Hindlimb muscle (tissue), 1 donor: ENCODE measurements at regions not wholly inside any gene's neighbourhood (a gene's known extent, or its start where the extent isn't known, plus 50 kb on each side); places are given as distances from the start of the nearest gene placed in this dataset.
A peak's percentile ranks its signal among the peaks of the same experiment; 100 is the strongest.

Experiments
- DNase-seq: peaks from one replicate; pipeline ENCODE4 v3.0.0-alpha.2; 2013

DNA sequence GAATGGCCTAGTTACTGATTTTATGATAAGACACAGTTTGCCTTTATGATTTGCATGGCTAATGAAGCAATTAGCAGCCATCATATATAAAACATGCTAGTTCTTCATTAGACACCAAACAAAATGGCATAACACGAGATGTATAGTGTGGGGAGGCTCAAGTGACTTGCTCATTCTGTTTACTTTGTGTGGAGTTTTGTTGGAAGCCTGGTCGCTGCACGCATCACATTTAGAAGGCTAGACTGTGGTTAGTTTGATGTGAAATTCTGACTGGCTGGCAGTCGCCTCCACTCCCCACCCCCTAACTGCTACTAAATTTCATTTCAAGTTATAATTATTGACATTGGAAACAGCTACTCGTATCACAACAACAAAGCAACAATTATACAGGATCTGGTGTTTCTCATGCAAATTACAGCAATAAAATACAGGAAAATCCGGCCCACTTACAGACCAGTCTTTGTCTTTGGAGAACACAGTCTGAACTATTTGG, 356.1 kb downstream of the LMO4 start:
- DNase-seq = peak; percentile 35

DNA sequence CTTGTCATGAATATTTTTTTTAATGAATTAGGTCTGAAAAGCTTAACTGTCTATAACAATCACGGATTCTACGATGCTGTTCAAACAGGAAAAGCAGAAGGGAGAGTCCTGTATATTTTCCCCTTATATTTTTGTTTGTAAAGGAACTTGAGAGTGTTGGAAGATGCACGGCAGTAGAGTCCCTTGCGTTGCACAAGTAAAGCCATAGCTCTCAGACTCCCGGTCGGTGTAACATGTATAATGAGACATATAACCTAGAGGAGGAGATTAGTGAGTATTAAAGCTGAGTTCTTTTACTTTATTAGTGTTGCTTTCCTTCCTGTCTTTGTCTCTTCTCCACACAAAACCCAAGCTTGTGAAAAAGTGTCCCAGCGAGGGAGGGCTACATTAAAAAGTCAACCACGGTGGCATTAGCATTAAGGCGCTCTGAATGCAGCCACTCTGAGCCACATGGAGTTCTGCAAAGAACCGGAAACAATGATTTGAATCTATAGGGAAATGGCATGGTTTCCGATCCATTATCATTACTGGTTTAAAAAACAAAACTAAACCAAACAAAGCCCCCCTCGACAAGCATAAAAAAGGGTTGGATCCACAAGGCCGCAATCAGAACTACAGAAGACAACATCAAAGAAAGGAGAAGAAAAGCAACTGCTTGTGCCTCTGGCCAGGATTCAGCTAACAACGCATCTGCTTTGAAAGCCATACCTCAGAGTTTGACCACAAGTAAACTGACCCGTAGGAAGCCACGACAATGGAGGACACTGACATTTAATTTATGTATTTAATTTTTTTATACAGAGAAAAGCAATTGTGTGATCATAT, 356.8 kb downstream of the LMO4 start:
- DNase-seq = peak; percentile 7

DNA sequence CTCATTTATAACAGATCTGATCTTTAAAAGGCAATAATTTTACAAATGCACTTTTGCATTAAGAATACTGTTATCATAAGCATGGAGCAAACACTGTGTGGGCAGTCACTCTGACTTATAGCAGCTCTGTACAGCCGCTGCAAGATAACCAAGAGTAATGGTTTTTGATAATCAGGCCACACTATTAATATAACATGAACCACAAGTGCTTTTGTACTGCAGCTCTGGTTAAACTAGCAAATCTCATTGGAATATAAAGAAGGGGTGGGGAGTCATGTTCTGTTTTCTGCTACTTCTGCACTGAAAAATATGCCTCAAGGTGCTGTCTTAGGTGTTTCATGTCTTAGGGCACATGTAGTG, 357.4 kb downstream of the LMO4 start:
- DNase-seq = no peak

DNA sequence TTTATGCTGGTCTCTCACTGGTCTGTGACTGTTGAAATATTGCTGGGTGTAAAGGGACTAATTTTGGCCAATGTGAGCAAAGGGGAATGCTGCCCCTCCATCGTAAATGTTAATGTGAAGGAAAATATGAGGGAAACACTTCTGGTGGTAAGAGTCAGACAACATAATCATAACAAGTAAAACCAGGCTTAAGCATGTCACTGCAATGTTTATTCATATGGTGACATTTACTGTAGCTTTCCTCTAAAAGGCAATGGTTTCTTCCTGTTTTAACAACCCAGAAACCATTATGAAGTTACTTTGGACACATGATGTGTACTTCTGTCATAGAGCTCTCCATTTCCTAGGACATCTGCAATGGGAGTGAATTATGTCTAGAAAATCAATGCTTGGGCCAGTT, 358.0 kb downstream of the LMO4 start:
- no peak for DNase-seq

DNA sequence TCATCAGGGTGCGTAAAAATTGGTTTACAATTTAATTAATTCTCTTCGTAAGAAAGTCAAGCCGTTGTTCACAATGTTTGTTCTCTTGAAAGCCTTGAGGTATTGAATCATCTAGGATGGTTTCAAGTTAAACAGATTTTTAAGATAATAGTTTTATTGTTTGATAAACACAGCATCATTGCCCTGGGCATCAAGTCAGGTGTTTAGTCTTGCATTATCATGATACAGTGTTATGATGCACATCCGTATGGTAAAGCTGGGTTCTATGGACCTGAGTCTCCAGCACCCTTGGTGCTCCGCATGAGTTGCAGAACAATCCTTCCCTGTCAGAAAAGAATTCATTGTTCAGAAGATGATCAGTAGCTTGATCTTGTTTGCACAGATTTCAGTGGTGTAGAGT, 359.5 kb downstream of the LMO4 start:
- DNase-seq = no peak

DNA sequence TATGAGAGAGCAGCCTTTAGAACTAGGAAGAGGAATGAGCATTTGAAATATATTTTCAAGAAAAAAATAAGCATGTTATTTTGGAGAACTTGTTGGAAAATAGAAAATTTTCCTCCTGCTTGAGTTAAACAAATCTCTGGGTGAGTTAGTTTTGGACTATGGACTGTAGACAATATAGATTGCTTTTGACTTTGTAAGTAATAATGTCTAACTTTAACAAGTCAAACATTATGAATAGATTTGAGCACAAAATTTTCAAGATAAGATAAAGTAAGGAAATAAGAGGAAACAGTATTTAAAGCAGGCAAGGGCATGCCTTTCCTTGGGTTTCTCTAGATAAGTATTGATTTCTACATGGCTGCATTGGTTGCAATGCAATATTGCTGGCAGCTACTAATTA, 360.8 kb downstream of the LMO4 start:
- no peak for DNase-seq

DNA sequence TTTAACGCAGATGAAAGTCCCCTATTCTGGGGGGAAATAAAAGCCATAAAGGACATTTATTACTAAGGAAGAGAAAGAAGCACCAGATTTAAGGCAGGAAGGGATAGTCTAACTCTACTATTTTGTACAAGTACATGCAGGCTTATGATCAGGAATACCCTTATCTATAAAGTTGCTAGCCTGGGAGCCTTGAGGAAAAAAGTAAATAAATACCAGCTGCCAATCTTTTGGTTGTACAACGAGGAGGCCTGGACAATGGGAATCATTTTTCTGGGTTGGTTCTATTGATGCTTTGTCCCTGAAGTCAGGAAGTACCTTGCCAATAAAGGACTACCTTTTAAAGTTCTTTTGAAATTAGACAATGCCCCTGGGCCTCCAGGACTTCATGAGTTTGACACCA, 367.8 kb downstream of the LMO4 start:
- no peak for DNase-seq

DNA sequence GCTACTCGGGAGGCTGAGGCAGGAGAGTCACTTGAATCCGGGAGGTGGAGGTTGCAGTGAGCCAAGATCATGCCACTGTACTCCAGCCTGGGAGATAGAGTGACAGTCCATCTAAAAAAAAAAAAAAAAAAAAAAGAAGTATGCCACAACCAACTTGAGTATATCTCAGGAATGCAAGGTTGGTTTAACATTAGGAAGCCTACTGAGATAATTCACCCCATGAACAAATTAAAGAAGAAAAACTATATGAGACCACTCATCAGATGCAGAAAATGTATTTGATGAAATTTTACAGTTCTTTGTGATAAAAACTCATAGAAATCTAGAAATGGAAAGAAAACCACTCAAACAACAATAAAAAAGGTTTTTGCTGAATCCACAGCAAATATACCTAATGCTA, 373.8 kb downstream of the LMO4 start:
- no peak for DNase-seq

DNA sequence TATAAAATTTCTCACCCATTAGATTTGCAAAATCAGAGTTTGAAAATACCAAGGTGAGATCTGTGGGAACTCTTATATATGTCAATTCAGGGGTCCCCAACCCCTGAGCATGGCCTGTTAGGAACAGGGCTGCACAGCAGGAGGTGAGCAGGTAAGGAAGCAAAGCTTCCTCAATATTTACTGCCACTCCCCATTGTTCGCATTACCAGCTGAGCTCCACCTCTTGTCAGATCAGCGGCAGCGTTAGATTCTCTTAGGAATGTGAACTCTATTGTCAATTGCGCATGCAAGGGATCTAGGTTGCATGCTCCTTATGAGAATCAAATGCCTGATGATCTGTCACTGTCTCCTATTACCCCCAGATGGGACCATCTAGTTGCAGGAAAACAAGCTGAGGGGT, 376.6 kb downstream of the LMO4 start:
- DNase-seq = no peak

DNA sequence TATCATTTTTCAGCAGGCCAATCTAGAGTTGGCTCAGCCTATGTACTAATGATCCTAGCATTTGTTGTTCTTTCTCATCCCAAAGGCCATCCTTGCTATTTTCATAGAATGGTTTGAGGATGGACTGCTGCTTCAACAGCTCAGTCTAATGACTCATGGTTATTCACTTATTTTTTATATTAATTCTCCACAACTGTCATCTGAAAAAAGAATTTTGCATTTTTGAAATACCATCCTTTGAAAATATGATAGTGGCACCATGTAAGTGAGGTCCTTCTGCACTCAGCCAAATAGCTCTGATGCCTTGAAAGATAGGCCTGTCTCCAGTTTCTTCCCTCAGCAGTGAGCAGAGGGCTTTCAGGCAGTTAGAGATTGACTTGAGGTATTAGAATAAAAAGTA, 377.5 kb downstream of the LMO4 start:
- no peak for DNase-seq

DNA sequence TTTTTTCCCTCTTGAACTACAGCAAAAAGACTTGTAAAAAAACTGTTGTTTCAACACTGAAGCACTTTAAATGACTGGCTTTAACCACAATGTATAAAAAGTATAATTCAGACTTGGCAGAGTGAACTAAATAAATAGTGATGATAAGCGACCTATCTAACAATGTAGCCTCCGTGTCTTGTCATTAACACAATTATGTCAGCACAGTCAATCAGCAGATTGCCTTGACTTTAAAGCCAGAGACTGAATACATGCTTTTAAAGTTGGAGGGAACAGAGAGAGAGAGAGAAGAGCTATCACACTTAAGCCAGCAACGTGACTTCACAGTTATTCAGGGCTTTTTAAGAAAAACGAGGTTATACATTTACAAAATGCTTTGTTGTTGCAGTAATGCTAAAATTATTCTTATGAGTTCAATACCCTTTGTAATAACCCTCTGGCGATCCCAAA, 378.1 kb downstream of the LMO4 start:
- no peak for DNase-seq

DNA sequence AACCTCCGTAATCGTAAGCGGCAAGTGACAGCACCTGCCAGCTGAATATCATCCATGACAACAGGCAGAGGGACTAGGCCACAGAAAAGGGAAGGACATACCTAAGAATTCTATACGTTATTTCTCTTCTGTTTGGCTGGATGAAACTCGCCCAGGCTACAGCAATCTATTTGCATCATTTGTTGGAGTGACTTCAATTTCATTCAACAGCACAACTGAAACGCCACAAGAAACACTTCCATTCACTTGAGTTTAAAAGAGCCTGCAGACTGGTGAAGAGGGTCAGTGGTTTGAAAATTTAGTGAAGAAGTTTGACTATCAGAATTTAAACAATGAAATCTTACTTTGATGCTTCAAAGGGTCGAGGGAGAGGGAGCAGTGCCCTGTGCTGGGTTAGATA, 378.7 kb downstream of the LMO4 start:
- no peak for DNase-seq

DNA sequence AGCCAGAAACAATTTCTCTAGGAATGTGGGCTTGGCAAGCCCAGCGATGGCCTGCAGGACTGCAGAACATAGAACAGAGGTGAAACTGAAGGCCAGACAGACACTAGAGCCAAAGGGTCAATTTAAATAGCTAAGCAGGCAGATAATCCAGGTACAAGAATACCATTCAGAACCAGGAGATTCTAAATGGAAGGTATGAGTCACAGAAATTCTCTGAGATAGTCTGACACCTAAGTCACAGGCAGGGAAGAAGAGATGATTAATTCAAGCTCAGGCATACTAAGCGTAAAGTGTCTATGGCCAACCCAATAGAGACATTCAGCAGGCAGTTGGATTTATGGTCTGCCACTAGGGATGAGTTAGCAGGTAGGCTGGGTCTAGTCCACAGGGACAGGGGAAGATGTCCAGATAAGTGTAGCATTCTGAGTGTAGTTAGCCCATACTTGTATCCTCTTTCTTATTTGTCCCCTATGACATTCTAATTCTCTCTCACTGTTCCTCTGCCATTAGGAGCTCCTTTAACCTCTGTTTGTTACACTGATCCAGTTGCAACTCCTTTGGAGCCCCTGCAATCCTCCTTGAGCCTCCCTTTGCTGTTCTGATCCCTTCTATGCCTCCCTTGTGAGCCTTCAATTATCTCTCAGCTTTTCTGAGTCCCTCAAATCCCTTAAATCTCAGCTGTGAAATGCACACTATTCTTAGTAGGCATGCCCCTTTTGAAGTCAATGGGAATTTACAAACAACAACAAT, 383.8 kb downstream of the LMO4 start:
- DNase-seq = no peak

DNA sequence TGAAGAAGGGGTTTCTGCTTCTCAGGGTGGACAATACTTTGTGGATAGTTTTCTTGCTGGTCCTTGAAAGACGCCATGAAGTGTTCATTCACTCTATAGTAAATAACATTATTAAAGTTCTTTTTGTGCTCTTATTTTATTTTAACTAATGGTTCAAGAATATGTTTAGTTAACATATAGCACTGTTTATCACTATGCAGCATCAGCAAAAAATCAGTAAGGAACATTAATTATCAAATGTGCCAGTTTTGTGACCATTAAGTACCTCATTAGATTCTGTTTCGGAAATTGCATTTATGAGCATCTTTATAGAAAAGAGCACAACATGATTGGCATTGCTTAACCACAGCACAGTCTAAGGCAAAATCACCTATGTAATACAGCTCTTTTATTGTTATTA, 385.6 kb downstream of the LMO4 start:
- no peak for DNase-seq

DNA sequence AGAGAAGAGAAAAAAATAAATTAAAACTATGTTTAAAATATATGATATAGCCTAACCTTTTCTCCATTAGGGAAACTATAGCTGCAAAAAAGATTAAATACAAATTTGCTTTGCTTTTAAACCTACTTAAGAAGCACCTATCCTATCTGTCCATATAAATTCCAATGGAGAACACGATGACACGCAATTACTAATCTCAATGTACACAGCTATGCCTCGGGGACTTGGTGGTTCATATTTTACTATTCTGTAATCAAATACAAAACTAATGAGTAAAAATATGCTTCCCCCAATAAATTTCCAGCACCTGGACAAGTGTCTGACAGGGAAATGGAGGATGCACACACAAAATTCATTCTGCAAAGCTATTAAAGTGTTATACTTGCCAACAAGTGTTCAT, 386.4 kb downstream of the LMO4 start:
- no peak for DNase-seq

DNA sequence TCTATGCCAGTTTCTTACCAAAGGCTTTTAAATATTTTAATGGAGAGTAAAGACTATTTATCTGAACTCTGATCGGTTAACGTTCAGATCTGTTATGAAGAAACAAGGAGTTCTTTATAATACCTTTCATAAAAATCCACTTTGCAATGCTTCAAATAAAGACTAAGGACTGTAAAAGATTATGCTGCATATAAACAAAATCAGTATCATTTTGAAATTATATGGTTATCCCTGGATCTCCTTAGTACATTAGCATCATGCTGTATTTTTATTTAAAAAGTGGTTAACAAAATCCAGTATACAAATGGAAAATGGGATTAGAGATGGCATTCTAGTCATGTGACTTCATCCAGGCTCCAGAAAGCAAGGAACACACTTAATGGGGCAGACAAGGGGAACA, 386.8 kb downstream of the LMO4 start:
- DNase-seq = no peak

DNA sequence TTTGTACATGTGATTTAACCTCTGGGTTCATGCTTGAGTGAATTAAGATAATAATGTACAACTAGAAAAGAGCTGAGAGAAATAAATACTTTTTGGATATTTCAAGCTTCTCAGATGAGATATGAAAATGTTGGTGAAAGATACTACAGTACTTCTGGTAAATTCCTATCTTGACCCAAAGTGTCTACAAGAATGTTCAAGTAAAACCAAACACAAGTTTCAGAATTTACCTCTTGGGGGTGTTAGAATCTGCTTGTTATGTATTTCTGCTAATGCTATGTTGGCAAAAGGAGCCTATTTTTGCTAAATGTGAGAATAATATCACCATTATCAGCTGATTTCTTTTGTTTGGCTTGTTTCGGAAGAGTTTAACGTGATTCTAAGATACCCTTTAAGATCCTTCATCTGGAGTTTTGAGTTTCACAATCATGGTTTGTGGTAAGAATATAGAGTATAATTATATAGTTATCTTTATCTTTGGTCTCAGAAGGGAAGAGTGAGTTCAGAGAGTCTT, 388.5 kb downstream of the LMO4 start:
- no peak for DNase-seq

DNA sequence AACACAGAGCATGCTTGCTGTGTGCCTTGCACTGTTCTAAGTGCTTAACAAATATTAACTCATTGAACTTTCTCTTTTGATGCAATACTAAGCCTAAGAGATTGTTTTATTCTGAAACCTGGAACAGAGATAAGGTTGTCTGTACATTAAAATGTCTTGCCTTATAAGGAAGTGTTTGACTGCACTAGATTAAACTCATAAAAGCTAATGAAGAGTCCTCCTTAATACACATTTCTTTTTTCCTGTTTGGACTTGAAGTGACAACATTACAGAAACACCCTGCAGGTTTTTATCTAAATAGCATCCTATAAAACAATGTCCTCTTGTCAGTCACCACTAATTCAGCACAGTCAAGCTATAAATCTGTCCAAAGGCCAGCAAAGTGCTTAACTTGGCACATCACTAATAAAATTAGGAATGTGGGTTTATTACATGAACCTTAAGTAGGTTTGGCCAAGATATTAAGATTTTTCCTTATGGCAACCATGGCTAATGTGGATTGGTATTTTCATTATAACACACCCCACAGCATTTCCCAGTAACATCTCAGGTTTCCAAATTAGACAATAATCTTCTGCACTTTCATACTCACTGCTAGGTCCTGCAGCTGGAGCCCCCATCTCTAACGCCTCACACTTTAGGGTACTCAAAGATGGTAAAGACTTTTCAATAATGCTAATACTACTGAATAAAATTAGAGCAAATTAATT, 389.7 kb downstream of the LMO4 start:
- DNase-seq = no peak

DNA sequence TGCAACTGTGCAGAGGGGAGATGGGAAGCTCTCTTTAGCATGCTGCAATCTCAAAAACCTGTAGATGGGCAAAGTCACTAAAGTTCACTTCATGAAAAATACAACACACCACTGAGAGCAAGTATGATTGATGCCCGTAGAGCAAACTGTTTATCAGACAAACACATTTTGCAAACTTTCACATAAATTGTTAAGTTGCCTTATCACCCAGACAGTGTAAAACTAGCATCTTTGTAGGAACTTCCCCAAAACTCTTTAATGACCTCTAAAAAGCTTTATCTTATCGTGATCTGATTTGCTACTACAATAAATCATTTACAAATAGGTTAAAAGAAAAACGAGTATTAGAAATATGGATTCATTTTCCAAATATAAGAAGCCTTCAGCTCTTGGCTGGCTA, 391.0 kb downstream of the LMO4 start:
- no peak for DNase-seq

DNA sequence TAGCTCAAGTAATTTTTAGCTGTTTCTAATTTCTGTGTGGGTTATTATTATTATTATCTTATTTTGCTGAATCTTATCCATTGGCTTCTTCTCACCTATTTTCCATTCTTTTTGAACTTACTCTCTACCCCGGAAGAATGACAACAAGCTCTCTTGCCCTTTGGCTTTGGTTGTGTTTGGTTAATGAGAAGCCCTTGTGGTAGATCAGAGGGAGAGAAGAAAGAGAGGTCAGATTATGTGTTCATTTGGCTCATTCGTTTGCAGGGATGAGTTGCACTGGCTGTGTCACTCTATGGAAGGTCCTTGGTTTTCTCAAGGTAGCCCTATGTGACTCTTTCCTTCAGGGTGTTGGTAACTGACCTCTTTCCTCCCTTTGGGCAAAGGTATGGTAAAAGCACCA, 391.9 kb downstream of the LMO4 start:
- no peak for DNase-seq

DNA sequence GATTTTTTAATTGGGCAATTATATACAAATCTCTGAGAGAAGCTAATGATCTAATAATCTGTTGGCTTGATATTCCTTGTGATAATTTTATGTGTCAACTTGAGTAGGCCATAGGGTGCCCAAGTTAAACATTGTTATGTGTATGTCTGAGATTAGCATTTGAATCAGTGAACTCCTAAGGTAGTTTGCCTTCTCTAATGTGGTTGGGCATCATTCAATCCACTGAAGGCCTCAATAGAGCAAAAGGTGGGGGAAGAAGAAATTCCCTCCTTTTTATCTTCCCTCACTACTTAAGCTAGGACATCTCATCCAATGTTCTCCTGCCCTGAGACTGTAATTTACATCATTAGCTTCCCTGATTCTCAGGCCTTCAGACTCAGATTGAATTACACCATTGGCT, 394.5 kb downstream of the LMO4 start:
- no peak for DNase-seq

DNA sequence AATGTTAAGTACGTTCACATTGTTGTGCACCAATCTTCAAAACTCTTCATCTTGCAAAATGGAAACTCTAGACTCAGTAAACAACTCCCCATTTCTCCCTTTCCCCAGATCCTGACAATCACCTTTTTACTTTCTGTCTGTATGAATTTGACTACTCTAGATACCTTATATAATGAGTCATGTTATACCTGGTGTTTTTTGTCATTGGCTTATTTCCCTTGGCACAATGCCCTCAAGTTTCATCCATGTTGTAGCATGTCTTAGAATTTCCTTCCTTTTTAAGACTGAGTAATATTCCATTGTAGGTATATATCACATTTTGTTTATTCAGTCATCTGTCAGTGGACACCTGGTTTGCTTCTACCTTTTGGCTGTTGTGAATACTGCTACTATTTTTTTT, 399.5 kb downstream of the LMO4 start:
- no peak for DNase-seq
